ENCODE measurements at regions not wholly inside any gene's neighbourhood (a gene's known extent, or its start where the extent isn't known, plus 50 kb on each side); places are given as distances from the start of the nearest gene placed in this dataset.

GRCh38 chr4:16365036-16365569 is 138.8 kb upstream of the TAPT1 start:
- CTCF ChIA-PET (ENCODE audit: low intra/inter-chr PET ratio, low total read pairs): no interaction called here
- no peak for ATAC-seq
- Histone ChIP-seq H3K4me1 (ENCODE audit: insufficient read depth, low read length) (no peaks in the 10 kb centered on the region), H3K27ac (ENCODE audit: extremely low read length, insufficient read depth, low read length) (no peak overlapping the region), H3K36me3 (replicated peaks in 1 of 2; ENCODE audit: control insufficient read depth in 1 of 2, insufficient read depth in 2 of 2, low read length in 2 of 2) (no peaks in the 10 kb centered on the region), H3K27me3 (ENCODE audit: control insufficient read depth in 1 of 2, insufficient read depth in 2 of 2, low read length in 2 of 2) (no peaks in the 10 kb centered on the region; a peak in 1 of 5 replicates), H3K4me2 (ENCODE audit: low read depth, low read length) (no peak overlapping the region), H3K79me2 (ENCODE audit: insufficient read depth, low read length) (no peaks in the 10 kb centered on the region), H2AFZ (ENCODE audit: low read length) (no peak overlapping the region), H4K20me1 (ENCODE audit: insufficient read depth, low read length) (no peaks in the 10 kb centered on the region), H3K9me3 (ENCODE audit: low read length) (no peaks in the 10 kb centered on the region), H3K9ac (ENCODE audit: insufficient read depth, low read depth, low read length) (no peak overlapping the region), H3K4me3 (replicated peaks in 1 of 3; ENCODE audit: insufficient read depth in 1 of 3, low read depth in 2 of 3, low read length in 3 of 3) (no peak overlapping the region)
- no peak for DNase-seq (ENCODE audit: low spot score)
- WGBS (ENCODE audit: low lambda C conversion rate): 20% methylated on average over 5 of the region's 5 CpGs
- in situ Hi-C loops (cut with HindIII; ENCODE audit: extremely low pct_ligation_motif_present, low pct_unique_long_range_greater_than_20kb): no loop called here
- FAIRE-seq: no peak
- POLR2A ChIA-PET: no interaction called here
- intact Hi-C loops (cut with micrococcal nuclease; ENCODE audit: unreplicated experiment): no loop called here
- no TSS peak for BruUV-seq (replicated peaks)
- TF ChIP-seq AKNA (CRISPR knock-in tag; IDR thresholded peaks at IDR 0.05; ENCODE audit: borderline replicate concordance) (no peak), ZBTB34 (CRISPR knock-in tag; IDR thresholded peaks at IDR 0.05) (no peak), CREB1 (IDR thresholded peaks at IDR 0.05) (no peak), CREB1 (CRISPR knock-in tag; IDR thresholded peaks at IDR 0.05) (no peak), POLR2A (IDR thresholded peaks at IDR 0.05; ENCODE audit: insufficient read depth in 1 of 2, low read depth in 2 of 2, low read length in 2 of 2) (no peak), HMGXB4 (CRISPR knock-in tag; IDR thresholded peaks at IDR 0.05; ENCODE audit: borderline replicate concordance in 1 of 2, low read depth in 1 of 2) (no peak)

Data from HepG2 (cell line).